IMR-90 (cell line): ENCODE measurements at regions not wholly inside any gene's neighbourhood (a gene's known extent, or its start where the extent isn't known, plus 50 kb on each side); places are given as distances from the start of the nearest gene placed in this dataset.

Experiments
- ATAC-seq: fragments of 200-7000 bp; cut with Tn5 transposase; 2 replicates; pipeline ENCODE4 v1.9.1; 2020; ENCODE audit warnings: low read depth, mild to moderate bottlenecking, moderate library complexity
- BruUV-seq: library from RNA; stranded (reverse); fragments of 400-500 nt; replicated peaks from 2 replicates; lab custom pipeline; 2021; lab: Mats Ljungman, UMichigan
- CTCF ChIA-PET: fragments of 300-600 bp; formaldehyde crosslinking; extraction: SDS; loops from one replicate; lab custom pipeline; 2021; ENCODE audit warnings: antibody characterized with exemption; lab: Yijun Ruan, JAX
- POLR2A ChIA-PET: fragments of 300-600 bp; sonication (Branson Sonifier 250); formaldehyde crosslinking; loops from one replicate; lab custom pipeline; 2022; ENCODE audit warnings: antibody characterized with exemption; ENCODE audit not compliant: unreplicated experiment; lab: Charles Lee
- DNase-seq: peaks from one replicate; pipeline ENCODE4 v3.0.0; 2013
- H2AFZ ChIP-seq: replicated peaks from 2 replicates; pipeline ENCODE3; 2013; ENCODE audit warnings: low read length, mild to moderate bottlenecking; ENCODE audit not compliant: poor library complexity
- H2AK5ac ChIP-seq: 2 replicates; pipeline ENCODE4 v1.6.1; 2013; ENCODE audit warnings: low read depth, low read length, inconsistent platforms
- H2AK9ac ChIP-seq: replicated peaks from 2 replicates; pipeline ENCODE3; 2013; ENCODE audit warnings: mild to moderate bottlenecking, low read depth, low read length, moderate library complexity; ENCODE audit not compliant: poor library complexity
- H2BK120ac ChIP-seq: 2 replicates; pipeline ENCODE4 v1.6.1; 2013; ENCODE audit warnings: low read depth, low read length, inconsistent platforms
- H2BK15ac ChIP-seq: 3 replicates; pipeline ENCODE4 v1.6.1; 2013; ENCODE audit warnings: low read depth, low read length, inconsistent platforms
- H2BK20ac ChIP-seq: 2 replicates; pipeline ENCODE4 v1.6.1; 2013; ENCODE audit warnings: low read depth, mild to moderate bottlenecking, inconsistent platforms, low read length, moderate library complexity
- H2BK5ac ChIP-seq: 2 replicates; pipeline ENCODE4 v1.6.1; 2013; ENCODE audit warnings: mild to moderate bottlenecking, low read depth, low read length, inconsistent platforms; ENCODE audit not compliant: poor library complexity, severe bottlenecking
- H3K14ac ChIP-seq: replicated peaks from 2 replicates; pipeline ENCODE4 v1.6.1; 2013; ENCODE audit warnings: low read depth, low read length, inconsistent platforms
- H3K18ac ChIP-seq: 2 replicates; pipeline ENCODE4 v1.6.1; 2013; ENCODE audit warnings: low read depth, low read length, control low read depth
- H3K23ac ChIP-seq: 2 replicates; pipeline ENCODE4 v1.6.1; 2013; ENCODE audit warnings: low read depth, low read length, inconsistent platforms
- H3K27ac ChIP-seq: 2 replicates; pipeline ENCODE4 v1.5.1; 2013; ENCODE audit warnings: mild to moderate bottlenecking, control low read depth, low read length; ENCODE audit not compliant: insufficient read depth
- H3K27me3 ChIP-seq: 2 replicates; pipeline ENCODE4 v1.6.1; 2013; ENCODE audit warnings: low read length; ENCODE audit not compliant: control insufficient read depth, insufficient read depth
- H3K36me3 ChIP-seq: 2 replicates; pipeline ENCODE4 v1.6.1; 2013; ENCODE audit warnings: low read length, mixed read lengths; ENCODE audit not compliant: control insufficient read depth, insufficient read depth
- H3K4ac ChIP-seq: 2 replicates; pipeline ENCODE4 v1.6.1; 2013; ENCODE audit warnings: low read depth, low read length, inconsistent platforms
- H3K4me1 ChIP-seq: 2 replicates; pipeline ENCODE4 v1.6.1; 2013; ENCODE audit warnings: low read length, mixed read lengths; ENCODE audit not compliant: control insufficient read depth, insufficient read depth
- H3K4me2 ChIP-seq: 2 replicates; pipeline ENCODE4 v1.6.1; 2013; ENCODE audit warnings: low read depth, mild to moderate bottlenecking, control low read depth, low read length, moderate library complexity
- H3K4me3 ChIP-seq: 2 replicates; pipeline ENCODE4 v1.5.1; 2013; ENCODE audit warnings: low read depth, mild to moderate bottlenecking, control low read depth, low read length, moderate library complexity; ENCODE audit not compliant: insufficient read depth
- H3K56ac ChIP-seq: 2 replicates; pipeline ENCODE4 v1.6.1; 2013; ENCODE audit warnings: low read length, inconsistent platforms; ENCODE audit not compliant: insufficient read depth; ENCODE audit errors: extremely low read depth
- H3K79me1 ChIP-seq, 2 experiments: 2 replicates each; pipeline ENCODE4 v1.6.1; 2013; ENCODE audit warnings: low read length in 2 of 2, inconsistent platforms in 1 of 2, low read depth in 1 of 2
- H3K9ac ChIP-seq: 2 replicates; pipeline ENCODE4 v1.6.1; 2013; ENCODE audit warnings: low read depth, low read length, control low read depth
- H3K9me1 ChIP-seq: 2 replicates; pipeline ENCODE4 v1.6.1; 2013; ENCODE audit warnings: low read length, inconsistent platforms; ENCODE audit not compliant: insufficient read depth
- H3K9me3 ChIP-seq: 2 replicates; pipeline ENCODE4 v1.6.1; 2013; ENCODE audit warnings: low read length; ENCODE audit not compliant: control insufficient read depth, insufficient read depth
- H4K20me1 ChIP-seq: 2 replicates; pipeline ENCODE4 v1.6.1; 2013; ENCODE audit warnings: low read length, inconsistent platforms; ENCODE audit not compliant: insufficient read depth
- H4K5ac ChIP-seq: 2 replicates; pipeline ENCODE4 v1.6.1; 2013; ENCODE audit warnings: mild to moderate bottlenecking, low read depth, low read length, control low read depth
- H4K8ac ChIP-seq, 2 experiments: 2 replicates each; pipeline ENCODE4 v1.6.1; 2013; ENCODE audit warnings: low read depth in 2 of 2, low read length in 2 of 2, control low read depth in 1 of 2, inconsistent platforms in 1 of 2
- H4K91ac ChIP-seq: 2 replicates; pipeline ENCODE4 v1.6.1; 2013; ENCODE audit warnings: low read depth, low read length, inconsistent platforms; ENCODE audit not compliant: insufficient read depth
- BHLHE40 ChIP-seq: fragments of 150-350 bp; IDR thresholded peaks from 2 replicates; pipeline ENCODE4 v1.6.1; 2016; ENCODE audit warnings: mild to moderate bottlenecking, low read depth, low read length
- CEBPB ChIP-seq: IDR thresholded peaks from 2 replicates; pipeline ENCODE4 v1.6.1; 2012; ENCODE audit warnings: low read depth, low read length, improper control_type of control experiment
- CHD1 ChIP-seq: IDR thresholded peaks from 2 replicates; pipeline ENCODE4 v1.6.1; 2012; ENCODE audit warnings: low read depth, low read length, improper control_type of control experiment
- MAFK ChIP-seq: IDR thresholded peaks from 2 replicates; pipeline ENCODE4 v1.6.1; 2012; ENCODE audit warnings: low read depth, low read length, improper control_type of control experiment
- MAZ ChIP-seq: IDR thresholded peaks from 2 replicates; pipeline ENCODE4 v1.6.1; 2012; ENCODE audit warnings: low read depth, mild to moderate bottlenecking, low read length, improper control_type of control experiment, moderate library complexity, borderline replicate concordance
- MXI1 ChIP-seq: IDR thresholded peaks from 2 replicates; pipeline ENCODE4 v1.6.1; 2012; ENCODE audit warnings: low read depth, mild to moderate bottlenecking, low read length, moderate library complexity, borderline replicate concordance
- NFE2L2 ChIP-seq: fragments of 150-350 bp; IDR thresholded peaks from 2 replicates; pipeline ENCODE4 v1.6.1; 2016; ENCODE audit warnings: low read depth, mild to moderate bottlenecking, low read length
- RAD21 ChIP-seq: IDR thresholded peaks from 2 replicates; pipeline ENCODE4 v1.6.1; 2012; ENCODE audit warnings: low read length, improper control_type of control experiment
- RCOR1 ChIP-seq: IDR thresholded peaks from 2 replicates; pipeline ENCODE4 v1.6.1; 2012; ENCODE audit warnings: mild to moderate bottlenecking, low read length, improper control_type of control experiment; ENCODE audit not compliant: insufficient replicate concordance
- SMC3 ChIP-seq: fragments of 150-350 bp; IDR thresholded peaks from 2 replicates; pipeline ENCODE4 v1.6.1; 2016; ENCODE audit warnings: low read depth, mild to moderate bottlenecking, antibody characterized with exemption, low read length, moderate library complexity
- WGBS, 2 experiments: methylation state at CpG; one replicate each; pipeline versions ENCODE4 v1.1.5 to v1.1.7; 2013; ENCODE audit warnings: missing lambda C conversion rate in 2 of 2; ENCODE audit not compliant: insufficient read length in 1 of 2; ENCODE audit errors: extremely low coverage in 2 of 2; 5-methylcytosine and 5-hydroxymethylcytosine counted together
- dilution Hi-C: fragments of 300-500 bp; cut with HindIII; formaldehyde crosslinking; loops from one replicate; pipeline ENCODE4 v1.14.3; 2018; ENCODE audit warnings: low sequenced_read_pairs; ENCODE audit not compliant: unreplicated experiment
- in situ Hi-C: fragments of 300-500 bp; cut with MboI; formaldehyde crosslinking; loops from 3 replicates; pipeline ENCODE4 v1.14.3; 2019; ENCODE audit warnings: low sequenced_read_pairs, inconsistent platforms, mixed read lengths
- intact Hi-C: fragments of 100-400 bp; cut with micrococcal nuclease; formaldehyde crosslinking; loops from 2 replicates; pipeline ENCODE4 v1.10.0; 2022

- no peak overlapping the region for H3K4me2 ChIP-seq
- no peak overlapping the region for H3K18ac ChIP-seq
- DNase-seq (no peak), ATAC-seq (no peak)
- no peak overlapping the region for H3K56ac ChIP-seq
- no peaks in the 10 kb centered on the region for H3K9me1 ChIP-seq
- H2AK9ac ChIP-seq = no peak overlapping the region
- H4K91ac ChIP-seq = no peak overlapping the region
- no peak overlapping the region for H3K27ac ChIP-seq
- H2BK120ac ChIP-seq = no peak overlapping the region
- H2BK20ac ChIP-seq = no peak overlapping the region
- no peak for TF ChIP-seq CEBPB
- no peak for TF ChIP-seq MXI1
- no peak for TF ChIP-seq MAZ
- TF ChIP-seq RCOR1 = no peak
- no peak for TF ChIP-seq BHLHE40
- TF ChIP-seq RAD21 = no peak
- TF ChIP-seq SMC3 = no peak
- TF ChIP-seq NFE2L2 = no peak
- no peak for TF ChIP-seq MAFK
- TF ChIP-seq CHD1 = no peak
- BruUV-seq = no TSS peak
- dilution Hi-C loops (no loop called here), intact Hi-C loops (no loop called here), in situ Hi-C loops (no loop called here)
- H3K23ac ChIP-seq = no peak overlapping the region
- H2AK5ac ChIP-seq = no peak overlapping the region
- H3K14ac ChIP-seq = no peak overlapping the region
- H3K4ac ChIP-seq = no peak overlapping the region
- ChIA-PET CTCF (interaction anchor here (0.7 to 1.0 kb wide), 2 partner anchors 10 to 198 kb away, joined by 3 to 5 read pairs; no protein-coding TSS in a partner anchor), POLR2A (no interaction called here)
- no peak overlapping the region for H3K4me3 ChIP-seq
- H3K9me3 ChIP-seq = no peaks in the 10 kb centered on the region
- no peak overlapping the region for H4K8ac ChIP-seq
- H3K36me3 ChIP-seq = no peaks in the 10 kb centered on the region
- 39% methylated on average over 3 of the region's 9 CpGs; no CpG with 5 or more reads in 1 of the 2 experiments for WGBS, 2 experiments
- no peak overlapping the region for H2BK5ac ChIP-seq
- no peak overlapping the region for H2BK15ac ChIP-seq
- H4K20me1 ChIP-seq = no peaks in the 10 kb centered on the region
- no peaks in the 10 kb centered on the region for H3K4me1 ChIP-seq
- H3K79me1 ChIP-seq = no peaks in the 10 kb centered on the region
- peaks cover 16% of the 10 kb centered on the region for H3K27me3 ChIP-seq
- H2AFZ ChIP-seq = no peak overlapping the region
- no peak overlapping the region for H4K5ac ChIP-seq
- no peak overlapping the region for H3K9ac ChIP-seq
These were observed 78.0 kb downstream of the DIO3 start for GRCh38 chr14:101639241-101639833.
